GM21526 (cell line): ENCODE measurements at regions not wholly inside any gene's neighbourhood (a gene's known extent, or its start where the extent isn't known, plus 50 kb on each side); places are given as distances from the start of the nearest gene placed in this dataset.

Experiments used
- ATAC-seq: cut with Tn5 transposase; IDR thresholded peaks from one replicate; pipeline ENCODE4 v1.9.1; 2021; ENCODE audit warnings: moderate library complexity; ENCODE audit not compliant: unreplicated experiment, low FRiP score

- no peak for ATAC-seq
Observed at GRCh38 chr1:213899413-213899812, 88.4 kb upstream of the PROX1 start.

- ATAC-seq = no peak
Observed at GRCh38 chr1:213905344-213905743, 82.4 kb upstream of the PROX1 start.

GRCh38 chr1:213908521-213908920 lies 79.3 kb upstream of the PROX1 start:
- ATAC-seq = no peak

- no peak for ATAC-seq
Observed at GRCh38 chr1:213914392-213914791, 73.4 kb upstream of the PROX1 start.

- ATAC-seq = no peak
Observed at GRCh38 chr1:213921311-213921710, 66.5 kb upstream of the PROX1 start.

- ATAC-seq = no peak
Observed at GRCh38 chr1:213921712-213922111, 66.1 kb upstream of the PROX1 start.

GRCh38 chr1:213925531-213926182 lies 62.1 kb upstream of the PROX1 start:
- no peak for ATAC-seq

- no peak for ATAC-seq
Observed at GRCh38 chr1:213927846-213928245, 59.9 kb upstream of the PROX1 start.

- no peak for ATAC-seq
Observed at GRCh38 chr1:213929398-213929797, 58.4 kb upstream of the PROX1 start.

GRCh38 chr1:213931836-213932235 lies 55.9 kb upstream of the PROX1 start:
- no peak for ATAC-seq

GRCh38 chr1:213933336-213933735 lies 54.4 kb upstream of the PROX1 start:
- no peak for ATAC-seq

GRCh38 chr1:213934649-213935048 lies 53.1 kb upstream of the PROX1 start:
- no peak for ATAC-seq

GRCh38 chr1:213936571-213936970 lies 51.2 kb upstream of the PROX1 start:
- no peak for ATAC-seq
